Neural progenitor cell (in vitro differentiated cells): ENCODE measurements at regions not wholly inside any gene's neighbourhood (a gene's known extent, or its start where the extent isn't known, plus 50 kb on each side); places are given as distances from the start of the nearest gene placed in this dataset.
"Not testable (repeated sequence)": the region's sequence is repeated elsewhere in the genome, so short reads cannot be mapped to it uniquely, and the experiment has no call there.

Experiments
- CTCF ChIP-seq: fragments of 200-600 bp; sonication (generic); IDR thresholded peaks from 2 replicates; pipeline ENCODE4 v1.5.1; 2017; ENCODE audit warnings: antibody characterized with exemption, mild to moderate bottlenecking
- EZH2 ChIP-seq: fragments of 200-600 bp; sonication (generic); IDR thresholded peaks from 2 replicates; pipeline ENCODE4 v1.6.1; 2017; ENCODE audit warnings: antibody characterized with exemption, mild to moderate bottlenecking, moderate library complexity
- EZH2phosphoT487 ChIP-seq: fragments of 200-600 bp; sonication (generic); IDR thresholded peaks from 2 replicates; pipeline ENCODE4 v1.6.1; 2017; ENCODE audit warnings: antibody characterized with exemption

- not testable (repeated sequence) for TF ChIP-seq CTCF, EZH2phosphoT487, EZH2
Observed at GRCh38 chr7:81374641-81375040, 395.2 kb downstream of the HGF start.
